HG03565 (cell line): ENCODE measurements at regions not wholly inside any gene's neighbourhood (a gene's known extent, or its start where the extent isn't known, plus 50 kb on each side); places are given as distances from the start of the nearest gene placed in this dataset.
"Not testable (repeated sequence)": the region's sequence is repeated elsewhere in the genome, so short reads cannot be mapped to it uniquely, and the experiment has no call there.

Experiments
- ATAC-seq: cut with Tn5 transposase; IDR thresholded peaks from one replicate; pipeline ENCODE4 v1.9.1; 2021; ENCODE audit warnings: mild to moderate bottlenecking, moderate library complexity; ENCODE audit not compliant: unreplicated experiment

- no peak for ATAC-seq
These were observed 98.5 kb upstream of the CDYL start for GRCh38 chr6:4677751-4678065.

- ATAC-seq: no peak
These were observed 99.0 kb upstream of the CDYL start for GRCh38 chr6:4677011-4677750.

- ATAC-seq: no peak
These were observed 100.2 kb upstream of the CDYL start for GRCh38 chr6:4676016-4676415.

- no peak for ATAC-seq
These were observed 101.1 kb upstream of the CDYL start for GRCh38 chr6:4675121-4675520.

- ATAC-seq: no peak
These were observed 102.3 kb upstream of the CDYL start for GRCh38 chr6:4673861-4674260.

GRCh38 chr6:4672772-4673171 is 103.4 kb upstream of the CDYL start:
- no peak for ATAC-seq

GRCh38 chr6:4671587-4672115 is 104.6 kb upstream of the CDYL start:
- no peak for ATAC-seq

- ATAC-seq: no peak
These were observed 105.3 kb upstream of the CDYL start for GRCh38 chr6:4670824-4671409.

- no peak for ATAC-seq
These were observed 105.9 kb upstream of the CDYL start for GRCh38 chr6:4670290-4670689.

- ATAC-seq: no peak
These were observed 107.7 kb upstream of the CDYL start for GRCh38 chr6:4668271-4669179.

- no peak for ATAC-seq
These were observed 108.6 kb upstream of the CDYL start for GRCh38 chr6:4667591-4667990.

- no peak for ATAC-seq
These were observed 109.2 kb upstream of the CDYL start for GRCh38 chr6:4666886-4667513.

GRCh38 chr6:4665489-4666417 is 110.5 kb upstream of the CDYL start:
- no peak for ATAC-seq

GRCh38 chr6:4664911-4665310 is 111.3 kb upstream of the CDYL start:
- no peak for ATAC-seq

- no peak for ATAC-seq
These were observed 112.0 kb upstream of the CDYL start for GRCh38 chr6:4664117-4664626.

GRCh38 chr6:4662886-4663285 is 113.3 kb upstream of the CDYL start:
- no peak for ATAC-seq

GRCh38 chr6:4661391-4661790 is 114.8 kb upstream of the CDYL start:
- no peak for ATAC-seq

GRCh38 chr6:4660377-4661321 is 115.6 kb upstream of the CDYL start:
- ATAC-seq: no peak

GRCh38 chr6:4659719-4660118 is 116.5 kb upstream of the CDYL start:
- not testable (repeated sequence) for ATAC-seq
